ENCODE measurements at regions not wholly inside any gene's neighbourhood (a gene's known extent, or its start where the extent isn't known, plus 50 kb on each side); places are given as distances from the start of the nearest gene placed in this dataset.

DNA sequence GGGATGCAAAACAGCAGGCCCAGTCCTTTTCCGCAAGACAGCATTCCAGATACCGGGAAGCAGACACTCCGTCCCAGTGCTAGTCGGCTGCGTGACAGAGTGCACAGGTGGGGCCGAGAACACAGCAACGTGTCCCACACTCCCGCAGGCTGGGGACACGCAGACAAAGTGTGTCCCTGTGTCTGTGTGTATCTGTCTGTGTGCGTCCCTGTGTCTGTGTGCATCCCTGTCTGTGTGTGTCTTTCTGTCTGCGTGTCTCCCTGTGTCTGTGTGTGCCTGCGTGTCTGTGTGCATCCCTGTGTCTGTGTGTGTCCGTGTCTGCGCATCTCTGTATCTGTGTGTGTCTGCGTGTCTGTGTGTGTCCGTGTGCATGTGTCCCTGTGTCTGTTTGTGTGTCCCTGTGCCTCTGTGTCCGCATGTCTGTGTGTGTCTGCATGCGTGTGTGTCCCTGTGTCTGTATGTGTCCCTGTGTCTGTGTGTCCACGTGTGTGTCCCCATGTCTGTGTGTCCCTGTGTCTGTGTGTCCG, 137.0 kb downstream of the MRPL36 start:
- H3K4me2 ChIP-seq (replicated peaks; ENCODE audit: extremely low read depth, low read length, poor library complexity, severe bottlenecking): no peak overlapping the region
- H3K27me3 Mint-ChIP-seq (ENCODE audit: low read depth in 3 of 3): peaks cover 21 to 55% (median 27%) of the 10 kb centered on the region in 3 donors
- no peak overlapping the region for H2AFZ ChIP-seq (ENCODE audit: insufficient read depth, low read depth, low read length, poor library complexity, severe bottlenecking)
- H3K4me3 ChIP-seq (replicated peaks in 1 of 3; ENCODE audit: low read depth in 2 of 3, low read length in 3 of 3): no peak overlapping the region
- DNase-seq: no peak
- no peaks in the 10 kb centered on the region for H3K79me2 ChIP-seq (ENCODE audit: insufficient read depth, low read length)
- peaks cover 0 to 4% (median 0%) of the 10 kb centered on the region in 7 donors for H3K9me3 Mint-ChIP-seq
- WGBS (ENCODE audit: insufficient coverage): 93% methylated on average over 18 of the region's 20 CpGs
- intact Hi-C loops (cut with micrococcal nuclease): no loop called here
- H3K9ac ChIP-seq (ENCODE audit: insufficient read depth, low read length, poor library complexity, severe bottlenecking): no peak overlapping the region
- H3K4me1 ChIP-seq (ENCODE audit: control insufficient read depth in 1 of 2, insufficient read depth in 2 of 2, low read length in 2 of 2): no peaks in the 10 kb centered on the region
- no peaks in the 10 kb centered on the region for H3K36me3 ChIP-seq (replicated peaks in 1 of 2; ENCODE audit: control insufficient read depth in 1 of 2, insufficient read depth in 2 of 2, low read length in 2 of 2)
- H3K4me3 Mint-ChIP-seq: peak overlapping the region in 1 of 2 donors; percentile 2
- H3K36me3 Mint-ChIP-seq: no peaks in the 10 kb centered on the region
- no peaks in the 10 kb centered on the region for H3K9me3 ChIP-seq (replicated peaks in 1 of 2; ENCODE audit: control insufficient read depth in 1 of 2, insufficient read depth in 1 of 2, low read length in 2 of 2)
- no peaks in the 10 kb centered on the region for H4K20me1 ChIP-seq (ENCODE audit: insufficient read depth, low read length)
- TF ChIP-seq, protein P1, sequence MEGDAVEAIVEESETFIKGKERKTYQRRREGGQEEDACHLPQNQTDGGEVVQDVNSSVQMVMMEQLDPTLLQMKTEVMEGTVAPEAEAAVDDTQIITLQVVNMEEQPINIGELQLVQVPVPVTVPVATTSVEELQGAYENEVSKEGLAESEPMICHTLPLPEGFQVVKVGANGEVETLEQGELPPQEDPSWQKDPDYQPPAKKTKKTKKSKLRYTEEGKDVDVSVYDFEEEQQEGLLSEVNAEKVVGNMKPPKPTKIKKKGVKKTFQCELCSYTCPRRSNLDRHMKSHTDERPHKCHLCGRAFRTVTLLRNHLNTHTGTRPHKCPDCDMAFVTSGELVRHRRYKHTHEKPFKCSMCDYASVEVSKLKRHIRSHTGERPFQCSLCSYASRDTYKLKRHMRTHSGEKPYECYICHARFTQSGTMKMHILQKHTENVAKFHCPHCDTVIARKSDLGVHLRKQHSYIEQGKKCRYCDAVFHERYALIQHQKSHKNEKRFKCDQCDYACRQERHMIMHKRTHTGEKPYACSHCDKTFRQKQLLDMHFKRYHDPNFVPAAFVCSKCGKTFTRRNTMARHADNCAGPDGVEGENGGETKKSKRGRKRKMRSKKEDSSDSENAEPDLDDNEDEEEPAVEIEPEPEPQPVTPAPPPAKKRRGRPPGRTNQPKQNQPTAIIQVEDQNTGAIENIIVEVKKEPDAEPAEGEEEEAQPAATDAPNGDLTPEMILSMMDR (IDR thresholded peaks at IDR 0.05): no peak
- H3K27me3 ChIP-seq (ENCODE audit: control insufficient read depth in 2 of 2, insufficient read depth in 2 of 2, low read length in 2 of 2): peaks cover 4 to 16% of the 10 kb centered on the region in 2 donors
- H3K27ac ChIP-seq (ENCODE audit: low read depth in 1 of 2, low read length in 2 of 2): no peak overlapping the region
- peaks cover 2% of the 10 kb centered on the region for H3K4me1 Mint-ChIP-seq
- no peak overlapping the region for H3K27ac Mint-ChIP-seq

DNA sequence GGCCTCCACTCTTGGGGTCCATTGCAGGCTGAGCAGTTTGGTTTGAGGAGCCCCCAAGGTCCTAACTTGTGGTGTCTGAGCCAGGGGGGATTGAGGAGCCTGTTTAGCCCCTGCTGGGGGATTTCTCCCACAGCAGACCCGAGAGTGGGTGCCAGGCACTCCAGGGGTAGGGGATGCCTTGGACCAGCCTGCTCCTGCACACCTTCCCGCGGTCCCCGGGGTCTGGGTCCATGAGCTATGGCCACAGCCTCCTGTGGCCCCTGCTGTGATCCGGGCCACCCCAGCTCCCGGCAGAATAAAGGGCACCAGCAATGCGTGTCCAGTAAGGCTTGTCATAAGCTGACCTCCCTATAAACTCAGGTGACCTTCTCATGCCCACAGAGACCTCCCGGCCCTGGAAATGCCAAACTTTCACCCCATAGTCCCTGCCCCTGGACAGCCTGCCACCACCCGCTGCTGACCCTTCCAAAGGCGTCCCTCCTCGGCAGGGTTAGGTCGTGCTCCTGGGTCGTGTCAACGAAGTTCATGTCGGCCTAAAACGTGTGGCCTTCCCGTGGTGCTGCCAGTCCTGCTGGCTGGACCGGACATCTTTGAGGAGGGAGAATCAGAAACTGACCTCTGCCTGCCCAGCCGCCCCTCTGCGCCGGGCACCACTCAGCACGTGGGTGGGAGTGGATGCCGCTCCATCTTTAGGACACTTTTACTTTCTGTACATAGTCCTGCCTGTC, 137.6 kb downstream of the MRPL36 start:
- Mint-ChIP-seq H3K4me1 (peaks cover 2% of the 10 kb centered on the region), H3K27ac (no peak overlapping the region), H3K4me3 (no peak overlapping the region), H3K9me3 (peaks cover 0 to 4% (median 0%) of the 10 kb centered on the region in 7 donors), H3K36me3 (no peaks in the 10 kb centered on the region), H3K27me3 (ENCODE audit: low read depth in 3 of 3) (peaks cover 24 to 55% (median 26%) of the 10 kb centered on the region in 3 donors)
- no peaks in the 10 kb centered on the region for H3K4me1 ChIP-seq (ENCODE audit: control insufficient read depth in 1 of 2, insufficient read depth in 2 of 2, low read length in 2 of 2)
- H4K20me1 ChIP-seq (ENCODE audit: insufficient read depth, low read length): no peaks in the 10 kb centered on the region
- TF ChIP-seq, protein P1 (IDR thresholded peaks at IDR 0.05): no peak
- no peaks in the 10 kb centered on the region for H3K36me3 ChIP-seq (replicated peaks in 1 of 2; ENCODE audit: control insufficient read depth in 1 of 2, insufficient read depth in 2 of 2, low read length in 2 of 2)
- H2AFZ ChIP-seq (ENCODE audit: insufficient read depth, low read depth, low read length, poor library complexity, severe bottlenecking): no peak overlapping the region
- intact Hi-C loops (cut with micrococcal nuclease): no loop called here
- H3K27ac ChIP-seq (ENCODE audit: low read depth in 1 of 2, low read length in 2 of 2): no peak overlapping the region
- H3K9ac ChIP-seq (ENCODE audit: insufficient read depth, low read length, poor library complexity, severe bottlenecking): no peak overlapping the region
- no peak overlapping the region for H3K4me2 ChIP-seq (replicated peaks; ENCODE audit: extremely low read depth, low read length, poor library complexity, severe bottlenecking)
- H3K4me3 ChIP-seq (replicated peaks in 1 of 3; ENCODE audit: low read depth in 2 of 3, low read length in 3 of 3): no peak overlapping the region
- WGBS (ENCODE audit: insufficient coverage): 90% methylated on average over 22 of the region's 23 CpGs
- peak in 1 of 3 donors; percentile 2 for DNase-seq
- H3K27me3 ChIP-seq (ENCODE audit: control insufficient read depth in 2 of 2, insufficient read depth in 2 of 2, low read length in 2 of 2): peaks cover 4 to 14% of the 10 kb centered on the region in 2 donors
- no peaks in the 10 kb centered on the region for H3K9me3 ChIP-seq (replicated peaks in 1 of 2; ENCODE audit: control insufficient read depth in 1 of 2, insufficient read depth in 1 of 2, low read length in 2 of 2)
- H3K79me2 ChIP-seq (ENCODE audit: insufficient read depth, low read length): no peaks in the 10 kb centered on the region

Measured in CD14-positive monocyte (primary cell).